HCT116 (cell line): ENCODE measurements at regions not wholly inside any gene's neighbourhood (a gene's known extent, or its start where the extent isn't known, plus 50 kb on each side); places are given as distances from the start of the nearest gene placed in this dataset.

Source experiments
- ATAC-seq: fragments of 200-7000 bp; cut with Tn5 transposase; 2 replicates; pipeline ENCODE4 v1.9.1; 2020; ENCODE audit warnings: mild to moderate bottlenecking, moderate library complexity
- BruUV-seq: library from RNA; stranded (reverse); fragments of 400-500 nt; replicated peaks from 2 replicates; lab custom pipeline; 2021; lab: Mats Ljungman, UMichigan
- CTCF ChIA-PET: fragments of 300-600 bp; sonication (Branson Sonifier 250); formaldehyde crosslinking; loops from one replicate; lab custom pipeline; 2021; ENCODE audit warnings: antibody characterized with exemption; lab: Charles Lee
- POLR2A ChIA-PET: fragments of 300-600, 350-600 bp; sonication (Branson Sonifier 250); formaldehyde crosslinking; loops from one replicate; lab custom pipeline; 2021; ENCODE audit warnings: antibody characterized with exemption; lab: Charles Lee
- RAD21 ChIA-PET, 2 experiments: fragments of 300-600 bp; sonication (Branson Sonifier 250); formaldehyde crosslinking; loops; one replicate each; lab custom pipeline; 2023; ENCODE audit warnings: low total read pairs in 2 of 2; ENCODE audit not compliant: uncharacterized antibody in 2 of 2, unreplicated experiment in 2 of 2, low non-redundant PET in 1 of 2; lab: Charles Lee
- DNase-seq: peaks from one replicate; pipeline ENCODE4 v3.0.0-alpha.2; 2010; ENCODE audit warnings: low read depth, low spot score
- H2AFZ ChIP-seq: fragments of 200-600 bp; shearing (Covaris generic), sonication (generic); 2 replicates; pipeline ENCODE4 v1.6.1; 2017; ENCODE audit warnings: low read depth, mixed run types, mixed read lengths, antibody characterized with exemption, low read length; ENCODE audit not compliant: poor library complexity, severe bottlenecking
- H3K27ac ChIP-seq: 2 replicates; pipeline ENCODE4 v1.5.1; 2012; ENCODE audit warnings: low read depth, low read length
- H3K27me3 ChIP-seq: fragments of 200-600 bp; sonication (generic); 2 replicates; pipeline ENCODE4 v1.6.1; 2016; ENCODE audit warnings: mixed run types, low read length, mixed read lengths; ENCODE audit not compliant: insufficient read depth
- H3K36me3 ChIP-seq, 2 experiments: fragments of 200-500 bp in 1 of 2; fragments of 200-600 bp in 1 of 2; sonication (Bioruptor generic) in 1 of 2; sonication (generic) in 1 of 2; 2 replicates each; pipeline versions ENCODE4 v1.5.1 to v1.6.1; 2014 to 2016; ENCODE audit warnings: low read length in 2 of 2, inconsistent platforms in 1 of 2, mixed read lengths in 1 of 2, mixed run types in 1 of 2; ENCODE audit not compliant: insufficient read depth in 2 of 2, control insufficient read depth in 1 of 2
- H3K4me1 ChIP-seq, 2 experiments: fragments of 200-600 bp in 1 of 2; sonication (generic) in 1 of 2; 2 replicates each; pipeline versions ENCODE4 v1.5.1 to v1.6.1; 2012 to 2017; ENCODE audit warnings: low read length in 2 of 2, inconsistent platforms in 1 of 2, mild to moderate bottlenecking in 1 of 2, mixed read lengths in 1 of 2, mixed run types in 1 of 2, moderate library complexity in 1 of 2; ENCODE audit not compliant: insufficient read depth in 2 of 2, control insufficient read depth in 1 of 2
- H3K4me2 ChIP-seq: fragments of 200-600 bp; sonication (generic); 2 replicates; pipeline ENCODE4 v1.6.1; 2017; ENCODE audit warnings: mixed run types, low read length, mixed read lengths
- H3K4me3 ChIP-seq, 2 experiments: fragments of 200-600 bp in 1 of 2; sonication (generic) in 1 of 2; replicated peaks in 1 of 2; 2 replicates each; pipeline ENCODE4 v1.5.1; 2011 to 2016; ENCODE audit warnings: low read length in 2 of 2, control low read depth in 1 of 2, low read depth in 1 of 2, mild to moderate bottlenecking in 1 of 2, mixed read lengths in 1 of 2, mixed run types in 1 of 2
- H3K79me2 ChIP-seq: fragments of 200-600 bp; sonication (generic); 2 replicates; pipeline ENCODE4 v1.6.1; 2017; ENCODE audit warnings: mild to moderate bottlenecking, mixed run types, low read length, moderate library complexity, mixed read lengths; ENCODE audit not compliant: insufficient read depth
- H3K9ac ChIP-seq: fragments of 200-600 bp; sonication (generic); 2 replicates; pipeline ENCODE4 v1.6.1; 2016; ENCODE audit warnings: low read length, mixed read lengths
- H3K9me2 ChIP-seq: fragments of 200-600 bp; sonication (generic), shearing (Covaris generic); 2 replicates; pipeline ENCODE4 v1.6.1; 2017; ENCODE audit warnings: mixed run types, mild to moderate bottlenecking, moderate library complexity; ENCODE audit not compliant: insufficient read depth
- H3K9me3 ChIP-seq, 2 experiments: fragments of 200-500 bp in 1 of 2; fragments of 200-600 bp in 1 of 2; sonication (Bioruptor generic) in 1 of 2; sonication (generic) in 1 of 2; 2 replicates each; pipeline ENCODE4 v1.6.1; 2014 to 2017; ENCODE audit warnings: low read length in 2 of 2, mixed read lengths in 2 of 2, inconsistent platforms in 1 of 2, low read depth in 1 of 2, mild to moderate bottlenecking in 1 of 2, mixed run types in 1 of 2, moderate library complexity in 1 of 2; ENCODE audit not compliant: control insufficient read depth in 1 of 2, insufficient read depth in 1 of 2
- H4K20me1 ChIP-seq: fragments of 200-600 bp; sonication (generic), shearing (Covaris generic); 2 replicates; pipeline ENCODE4 v1.6.1; 2017; ENCODE audit warnings: mixed run types, mild to moderate bottlenecking, moderate library complexity; ENCODE audit not compliant: insufficient read depth
- ATF3 ChIP-seq: IDR thresholded peaks from 2 replicates; pipeline ENCODE4 v1.6.1; 2012
- CEBPB ChIP-seq: IDR thresholded peaks from 2 replicates; pipeline ENCODE4 v1.6.1; 2012; ENCODE audit warnings: low read depth
- EZH2 ChIP-seq: fragments of 200-600 bp; sonication (generic); IDR thresholded peaks from 2 replicates; pipeline ENCODE4 v1.6.1; 2017; ENCODE audit warnings: antibody characterized with exemption, mixed run types
- JUND ChIP-seq: IDR thresholded peaks from 2 replicates; pipeline ENCODE4 v1.6.1; 2012
- MAX ChIP-seq: IDR thresholded peaks from 2 replicates; pipeline ENCODE4 v1.6.1; 2012
- POLR2A ChIP-seq: IDR thresholded peaks from 2 replicates; pipeline ENCODE4 v1.7.0; 2011; ENCODE audit warnings: borderline replicate concordance; ENCODE audit not compliant: insufficient read depth, insufficient read length; ENCODE audit errors: extremely low read depth
- REST ChIP-seq: IDR thresholded peaks from 2 replicates; pipeline ENCODE4 v1.6.1; 2012; ENCODE audit warnings: low read depth
- SP1 ChIP-seq: IDR thresholded peaks from 2 replicates; pipeline ENCODE4 v1.6.1; 2012; ENCODE audit warnings: low read depth
- TCF7L2 ChIP-seq: IDR thresholded peaks from 2 replicates; pipeline ENCODE4 v1.7.0; 2011; ENCODE audit warnings: borderline replicate concordance, inconsistent platforms; ENCODE audit not compliant: insufficient read depth, insufficient read length; ENCODE audit errors: extremely low read depth
- YY1 ChIP-seq: IDR thresholded peaks from 2 replicates; pipeline ENCODE4 v1.6.1; 2011; ENCODE audit warnings: low read length, low read depth, moderate library complexity, mild to moderate bottlenecking; ENCODE audit not compliant: insufficient replicate concordance; ENCODE audit errors: extremely low read depth
- intact Hi-C: fragments of 100-400 bp; cut with micrococcal nuclease; formaldehyde crosslinking; loops from 2 replicates; pipeline ENCODE4 v1.10.0; 2022

GRCh38 chr1:118442214-118442613, 257.2 kb upstream of the SPAG17 start:
- no peaks in the 10 kb centered on the region for H3K4me1 ChIP-seq
- no peaks in the 10 kb centered on the region for H3K79me2 ChIP-seq
- no peaks in the 10 kb centered on the region for H3K36me3 ChIP-seq
- no peak overlapping the region for H3K27ac ChIP-seq
- H3K9me3 ChIP-seq: peaks cover 0 to 15% of the 10 kb centered on the region in 2 experiments; a peak in 1 of 4 replicates
- TF ChIP-seq YY1: no peak
- TF ChIP-seq MAX: no peak
- TF ChIP-seq EZH2: no peak
- no peak for TF ChIP-seq ATF3
- no peak for TF ChIP-seq JUND
- TF ChIP-seq SP1: no peak
- no peak for TF ChIP-seq REST
- TF ChIP-seq TCF7L2: no peak
- no peak for TF ChIP-seq CEBPB
- TF ChIP-seq POLR2A: no peak
- TF ChIP-seq, all 23 proteins: peak for 0
- no peak overlapping the region for H3K4me2 ChIP-seq
- no TSS peak for BruUV-seq
- H3K9ac ChIP-seq: no peak overlapping the region
- no peak for DNase-seq
- H3K9me2 ChIP-seq: no peaks in the 10 kb centered on the region
- no peaks in the 10 kb centered on the region for H3K27me3 ChIP-seq
- POLR2A ChIA-PET: no interaction called here
- H4K20me1 ChIP-seq: no peaks in the 10 kb centered on the region
- H3K4me3 ChIP-seq: no peak overlapping the region
- intact Hi-C loops: no loop called here
- RAD21 ChIA-PET: no interaction called here
- CTCF ChIA-PET: no interaction called here
- ATAC-seq: no peak
- no peak overlapping the region for H2AFZ ChIP-seq
